Adipocyte (in vitro differentiated cells): ENCODE measurements at regions not wholly inside any gene's neighbourhood (a gene's known extent, or its start where the extent isn't known, plus 50 kb on each side); places are given as distances from the start of the nearest gene placed in this dataset.

Experiments
- DNase-seq: peaks from one replicate; pipeline ENCODE4 v3.0.0-alpha.2; 2015; ENCODE audit warnings: low read depth
- H3K27me3 ChIP-seq: replicated peaks from 2 replicates; pipeline ENCODE4 v1.7.0; 2013; ENCODE audit warnings: mild to moderate bottlenecking, low read length, moderate library complexity; ENCODE audit not compliant: control insufficient read depth, insufficient read depth
- H3K36me3 ChIP-seq: 2 replicates; pipeline ENCODE4 v1.7.0; 2013; ENCODE audit warnings: low read length, mild to moderate bottlenecking, moderate library complexity; ENCODE audit not compliant: control insufficient read depth, insufficient read depth, severe bottlenecking
- H3K4me1 ChIP-seq: 2 replicates; pipeline ENCODE4 v1.7.0; 2013; ENCODE audit warnings: mild to moderate bottlenecking, low read length, moderate library complexity; ENCODE audit not compliant: control insufficient read depth, insufficient read depth
- H3K4me3 ChIP-seq: 2 replicates; pipeline ENCODE4 v1.7.0; 2013; ENCODE audit warnings: mild to moderate bottlenecking, low read length, moderate library complexity
- H3K9ac ChIP-seq: 2 replicates; pipeline ENCODE4 v1.7.0; 2013; ENCODE audit warnings: mild to moderate bottlenecking, low read length, moderate library complexity
- H3K9me3 ChIP-seq: 2 replicates; pipeline ENCODE4 v1.7.0; 2013; ENCODE audit warnings: mild to moderate bottlenecking, low read length, moderate library complexity; ENCODE audit not compliant: control insufficient read depth

DNA sequence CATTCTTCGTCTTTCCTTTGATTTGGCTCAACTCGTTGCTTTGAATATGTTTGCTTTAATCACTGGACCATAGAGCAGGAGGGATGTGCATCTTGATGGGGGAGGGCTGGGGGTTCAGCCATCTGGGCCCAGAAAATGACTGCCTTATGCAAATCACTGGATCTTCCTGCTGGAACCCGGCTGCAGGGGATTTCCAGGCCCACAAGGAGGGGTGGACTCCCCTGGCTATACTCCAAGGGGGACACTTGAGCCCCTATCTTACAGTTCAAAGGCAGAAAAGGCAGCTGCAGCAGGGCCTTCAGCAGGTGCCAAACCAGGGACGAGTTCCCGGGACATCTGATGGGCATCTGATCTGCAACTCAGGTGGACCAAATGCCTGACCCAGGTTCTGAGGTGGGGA, 122.5 kb downstream of the DICER1 start:
- H3K9ac ChIP-seq, result no peak overlapping the region
- H3K36me3 ChIP-seq, result no peaks in the 10 kb centered on the region
- no peaks in the 10 kb centered on the region for H3K4me1 ChIP-seq
- H3K4me3 ChIP-seq, result no peak overlapping the region
- H3K27me3 ChIP-seq, result peaks cover 13% of the 10 kb centered on the region
- no peak for DNase-seq
- H3K9me3 ChIP-seq, result peaks cover 25% of the 10 kb centered on the region

GRCh38 chr14:95033682-95034632, 123.4 kb downstream of the DICER1 start:
- Histone ChIP-seq H3K9ac (no peak overlapping the region), H3K4me3 (no peak overlapping the region), H3K27me3 (peaks cover 11% of the 10 kb centered on the region), H3K9me3 (peaks cover 25% of the 10 kb centered on the region), H3K36me3 (no peaks in the 10 kb centered on the region), H3K4me1 (no peaks in the 10 kb centered on the region)
- DNase-seq, result no peak

DNA sequence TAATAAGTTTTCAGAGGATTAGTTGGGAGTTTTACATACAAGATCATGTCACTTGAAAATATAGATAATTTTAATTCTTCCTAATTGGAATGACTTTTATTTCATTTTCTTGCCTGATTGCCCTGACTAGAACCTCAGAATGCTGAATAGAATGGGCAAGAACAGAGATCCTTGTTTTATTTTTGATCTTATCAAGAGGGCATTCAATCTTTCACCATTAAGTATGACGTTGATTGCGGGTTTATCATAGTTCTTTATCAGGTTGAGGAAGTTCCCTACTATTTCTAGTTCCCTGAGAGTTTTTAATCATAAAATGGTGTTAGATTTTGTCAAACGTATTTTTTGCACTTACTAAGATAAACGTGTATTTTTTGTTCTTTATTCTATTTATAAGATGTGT, 124.3 kb downstream of the DICER1 start:
- Histone ChIP-seq H3K27me3 (peaks cover 8% of the 10 kb centered on the region), H3K9me3 (peaks cover 25% of the 10 kb centered on the region), H3K36me3 (no peaks in the 10 kb centered on the region), H3K4me3 (no peak overlapping the region), H3K4me1 (no peaks in the 10 kb centered on the region), H3K9ac (no peak overlapping the region)
- DNase-seq, result no peak

GRCh38 chr14:95026851-95027463, 130.4 kb downstream of the DICER1 start:
- H3K4me1 ChIP-seq, result peaks cover 14% of the 10 kb centered on the region
- no peak for DNase-seq
- H3K27me3 ChIP-seq, result no peaks in the 10 kb centered on the region
- H3K9me3 ChIP-seq, result peaks cover 11% of the 10 kb centered on the region
- no peak overlapping the region for H3K9ac ChIP-seq
- H3K4me3 ChIP-seq, result no peak overlapping the region
- no peaks in the 10 kb centered on the region for H3K36me3 ChIP-seq

DNA sequence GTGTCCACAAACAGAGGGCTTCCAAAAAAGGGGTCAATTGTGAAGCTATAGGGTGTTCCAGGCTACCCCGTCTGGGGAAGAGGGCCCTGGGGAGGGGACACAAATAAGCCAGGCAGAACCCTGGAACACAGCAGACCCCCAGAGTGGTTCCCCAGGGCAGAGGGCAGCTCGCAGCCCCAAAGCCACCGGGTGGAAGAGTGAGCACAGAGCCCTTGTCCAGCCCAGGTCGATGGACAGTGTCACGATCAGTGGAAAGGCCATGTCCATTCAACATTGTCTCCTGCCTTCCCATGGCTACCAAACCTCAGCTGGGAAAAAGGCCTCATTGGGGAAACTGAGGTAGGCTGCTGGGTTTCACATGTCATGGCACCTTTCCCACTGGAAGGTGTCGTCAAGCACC, 131.4 kb downstream of the DICER1 start:
- no peak for DNase-seq
- Histone ChIP-seq H3K36me3 (no peaks in the 10 kb centered on the region), H3K9ac (no peak overlapping the region), H3K9me3 (peaks cover 6% of the 10 kb centered on the region), H3K4me3 (no peak overlapping the region), H3K4me1 (peaks cover 14% of the 10 kb centered on the region), H3K27me3 (no peaks in the 10 kb centered on the region)

DNA sequence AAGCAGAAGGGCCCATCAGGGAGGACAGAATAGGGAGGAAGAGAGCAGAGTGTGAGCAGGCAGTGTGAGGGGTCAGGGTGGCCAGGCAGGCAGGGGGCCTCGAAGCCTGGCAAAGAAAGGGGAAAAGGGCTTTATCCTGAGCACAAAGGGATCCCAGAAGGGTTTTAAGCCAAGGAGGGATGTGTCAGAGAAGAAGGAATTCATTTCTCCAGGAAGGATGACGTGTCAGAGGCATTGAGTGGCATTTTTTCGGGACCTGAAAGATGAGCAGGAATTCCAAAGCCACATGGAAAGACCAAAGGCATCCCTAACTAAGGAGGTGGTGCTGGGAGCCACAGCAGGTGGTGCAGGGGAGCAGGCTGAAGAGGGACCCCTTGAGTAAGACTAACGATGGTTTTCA, 132.1 kb downstream of the DICER1 start:
- Histone ChIP-seq H3K27me3 (no peaks in the 10 kb centered on the region), H3K4me3 (no peak overlapping the region), H3K9me3 (peaks cover 6% of the 10 kb centered on the region), H3K9ac (no peak overlapping the region), H3K4me1 (peaks cover 15% of the 10 kb centered on the region), H3K36me3 (no peaks in the 10 kb centered on the region)
- no peak for DNase-seq

DNA sequence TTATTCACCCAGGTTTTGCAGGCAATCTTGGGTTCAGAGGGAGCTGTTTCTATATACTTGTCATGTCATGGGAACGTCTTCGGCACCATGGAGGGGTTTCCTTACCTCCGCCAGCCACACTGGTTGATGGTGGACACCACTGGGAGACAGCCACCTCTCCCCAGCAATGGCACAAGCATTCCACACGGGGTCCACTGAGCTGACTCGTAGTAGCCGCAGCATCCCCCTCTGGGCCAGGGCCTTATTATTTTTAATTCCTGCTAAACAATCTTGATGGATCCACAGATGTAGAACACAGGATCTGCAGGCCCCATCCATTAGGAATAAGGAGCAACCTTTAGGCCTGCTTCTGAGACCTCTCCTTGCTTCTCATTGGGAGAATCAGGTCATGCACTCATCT, 132.9 kb downstream of the DICER1 start:
- H3K36me3 ChIP-seq, result no peaks in the 10 kb centered on the region
- no peak overlapping the region for H3K9ac ChIP-seq
- DNase-seq, result no peak
- H3K4me1 ChIP-seq, result peaks cover 24% of the 10 kb centered on the region
- H3K9me3 ChIP-seq, result peaks cover 6% of the 10 kb centered on the region
- no peaks in the 10 kb centered on the region for H3K27me3 ChIP-seq
- no peak overlapping the region for H3K4me3 ChIP-seq

- Histone ChIP-seq H3K4me1 (peaks cover 29% of the 10 kb centered on the region), H3K36me3 (no peaks in the 10 kb centered on the region), H3K27me3 (no peaks in the 10 kb centered on the region), H3K9ac (no peak overlapping the region), H3K9me3 (peaks cover 6% of the 10 kb centered on the region), H3K4me3 (no peak overlapping the region)
- DNase-seq, result peak; percentile 78
These were observed 133.4 kb downstream of the DICER1 start for GRCh38 chr14:95023886-95024285.

GRCh38 chr14:95023115-95023514, 134.2 kb downstream of the DICER1 start:
- DNase-seq, result no peak
- Histone ChIP-seq H3K36me3 (no peaks in the 10 kb centered on the region), H3K4me1 (peaks cover 34% of the 10 kb centered on the region), H3K4me3 (no peak overlapping the region), H3K27me3 (no peaks in the 10 kb centered on the region), H3K9ac (no peak overlapping the region), H3K9me3 (peaks cover 6% of the 10 kb centered on the region)

DNA sequence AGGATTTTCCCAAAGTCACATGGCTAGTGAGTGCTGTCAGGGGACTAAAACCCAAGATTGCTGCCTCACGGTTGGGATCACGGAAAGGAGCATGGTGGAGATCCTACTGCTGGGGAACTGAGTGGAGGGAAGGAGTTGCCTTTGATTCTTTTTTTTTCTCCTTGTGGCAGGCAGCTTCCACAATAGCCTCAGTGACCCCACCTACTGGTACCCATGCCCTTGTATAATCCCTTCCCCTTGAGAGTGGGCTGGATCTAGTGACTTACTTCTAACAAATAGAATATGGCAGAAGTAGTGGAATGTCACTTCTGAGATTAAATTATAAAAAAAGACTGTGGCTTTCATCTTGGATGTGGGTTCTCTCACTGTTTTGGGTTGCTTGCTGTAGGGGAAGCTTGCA, 135.7 kb downstream of the DICER1 start:
- DNase-seq, result no peak
- H3K9ac ChIP-seq, result no peak overlapping the region
- H3K4me3 ChIP-seq, result no peak overlapping the region
- H3K36me3 ChIP-seq, result no peaks in the 10 kb centered on the region
- no peaks in the 10 kb centered on the region for H3K27me3 ChIP-seq
- H3K4me1 ChIP-seq, result peaks cover 34% of the 10 kb centered on the region
- peaks cover 6% of the 10 kb centered on the region for H3K9me3 ChIP-seq

- Histone ChIP-seq H3K9ac (no peak overlapping the region), H3K4me1 (peaks cover 27% of the 10 kb centered on the region), H3K36me3 (no peaks in the 10 kb centered on the region), H3K27me3 (no peaks in the 10 kb centered on the region), H3K4me3 (no peak overlapping the region), H3K9me3 (peaks cover 10% of the 10 kb centered on the region)
- peak; percentile 91 for DNase-seq
These were observed 138.5 kb downstream of the DICER1 start for GRCh38 chr14:95018821-95019220.
